Brain microvascular endothelial cell (primary cell): ENCODE measurements at regions not wholly inside any gene's neighbourhood (a gene's known extent, or its start where the extent isn't known, plus 50 kb on each side); places are given as distances from the start of the nearest gene placed in this dataset.
"Not testable (repeated sequence)": the region's sequence is repeated elsewhere in the genome, so short reads cannot be mapped to it uniquely, and the experiment has no call there.

ENCODE experiments used
- DNase-seq: peaks from one replicate; pipeline ENCODE4 v3.0.0-alpha.2; 2020
- H3K27ac ChIP-seq: fragments of 250-450 bp; sonication (Bioruptor Pico); 2 replicates; pipeline ENCODE4 v1.5.1; 2020; ENCODE audit warnings: mild to moderate bottlenecking, moderate library complexity
- H3K27me3 ChIP-seq: fragments of 250-450 bp; sonication (Bioruptor Pico); replicated peaks from 2 replicates; pipeline ENCODE4 v1.5.1; 2020; ENCODE audit warnings: mild to moderate bottlenecking
- H3K36me3 ChIP-seq: fragments of 250-450 bp; sonication (Bioruptor Pico); replicated peaks from 2 replicates; pipeline ENCODE4 v1.5.1; 2020; ENCODE audit warnings: mild to moderate bottlenecking
- H3K4me3 ChIP-seq: 2 replicates; pipeline ENCODE4 v1.5.1; 2011; ENCODE audit warnings: low read depth, mild to moderate bottlenecking, control low read depth, low read length, moderate library complexity
- CTCF ChIP-seq: IDR thresholded peaks from 2 replicates; pipeline ENCODE4 v1.5.1; 2011; ENCODE audit warnings: low read depth, mild to moderate bottlenecking, moderate library complexity, low read length, control low read depth, inconsistent platforms; ENCODE audit errors: missing control alignments
- in situ Hi-C: cut with HindIII; loops from 2 replicates; pipeline ENCODE4 v1.10.0; 2017; ENCODE audit warnings: low sequenced_read_pairs, low pct_ligation_motif_present

GRCh38 chr7:136103545-136104268 is 126.5 kb upstream of the MTPN start:
- no peak for TF ChIP-seq CTCF
- Histone ChIP-seq H3K27ac (no peak overlapping the region), H3K4me3 (no peak overlapping the region), H3K36me3 (no peaks in the 10 kb centered on the region), H3K27me3 (no peaks in the 10 kb centered on the region)
- in situ Hi-C loops, result no loop called here
- no peak for DNase-seq

GRCh38 chr7:136102881-136103280 is 125.7 kb upstream of the MTPN start:
- TF ChIP-seq CTCF, result no peak
- H3K4me3 ChIP-seq, result no peak overlapping the region
- in situ Hi-C loops, result no loop called here

GRCh38 chr7:136092714-136093113 is 115.6 kb upstream of the MTPN start:
- H3K4me3 ChIP-seq, H3K27me3 ChIP-seq, in situ Hi-C loops, H3K27ac ChIP-seq, H3K36me3 ChIP-seq, DNase-seq: not testable (repeated sequence)

More at GRCh38 chr7:136102881-136103280, 125.7 kb upstream of the MTPN start:
- Histone ChIP-seq H3K27ac (no peak overlapping the region), H3K27me3 (no peaks in the 10 kb centered on the region), H3K36me3 (no peaks in the 10 kb centered on the region)
- DNase-seq, result no peak

GRCh38 chr7:136087881-136088280 is 110.7 kb upstream of the MTPN start:
- Histone ChIP-seq H3K4me3 (no peak overlapping the region), H3K27me3 (no peaks in the 10 kb centered on the region), H3K27ac (no peak overlapping the region), H3K36me3 (no peaks in the 10 kb centered on the region)
- no peak for TF ChIP-seq CTCF
- in situ Hi-C loops, result no loop called here
- no peak for DNase-seq

GRCh38 chr7:136086712-136087111 is 109.6 kb upstream of the MTPN start:
- H3K4me3 ChIP-seq, result peak overlapping the region; percentile 38
- in situ Hi-C loops, result no loop called here
- DNase-seq, result peak; percentile 69
- no peaks in the 10 kb centered on the region for H3K36me3 ChIP-seq
- H3K27me3 ChIP-seq, result no peaks in the 10 kb centered on the region
- no peak for TF ChIP-seq CTCF
- H3K27ac ChIP-seq, result no peak overlapping the region

- no peak overlapping the region for H3K27ac ChIP-seq
- H3K4me3 ChIP-seq, result no peak overlapping the region
- TF ChIP-seq CTCF, result no peak
- in situ Hi-C loops, result no loop called here
- H3K36me3 ChIP-seq, result no peaks in the 10 kb centered on the region
- DNase-seq, result no peak
- H3K27me3 ChIP-seq, result no peaks in the 10 kb centered on the region
These were observed 102.8 kb upstream of the MTPN start for GRCh38 chr7:136079934-136080333.
